Left lung (tissue), 4 donors: ENCODE measurements at regions not wholly inside any gene's neighbourhood (a gene's known extent, or its start where the extent isn't known, plus 50 kb on each side); places are given as distances from the start of the nearest gene placed in this dataset.
A peak's percentile ranks its signal among the peaks of the same experiment; 100 is the strongest.

Experiments
- ATAC-seq: fragments of 200-7000 bp; cut with Tn5 transposase; one replicate; pipeline ENCODE4 v1.9.1; 2020; ENCODE audit warnings: moderate library complexity
- DNase-seq, 4 donors: peaks; one replicate each; pipeline ENCODE4 v3.0.0-alpha.2; 2013 to 2020
- H3K27ac ChIP-seq, 2 donors: fragments of 200-600 bp; sonication (generic) in 1 of 2; one replicate each; pipeline versions ENCODE4 v1.5.0 to v1.8.0; 2020 to 2021
- H3K27me3 ChIP-seq, 2 donors: fragments of 200-600 bp; sonication (generic) in 1 of 2; one replicate each; pipeline versions ENCODE4 v1.5.0 to v1.8.0; 2020 to 2021
- H3K36me3 ChIP-seq, 2 donors: fragments of 200-600 bp; sonication (generic) in 1 of 2; one replicate each; pipeline versions ENCODE4 v1.5.0 to v1.8.0; 2020 to 2021
- H3K4me1 ChIP-seq, 2 donors: fragments of 200-600 bp; one replicate each; pipeline ENCODE4 v1.8.0; 2021
- H3K4me3 ChIP-seq, 2 donors: fragments of 200-600 bp; sonication (generic) in 1 of 2; one replicate each; pipeline versions ENCODE4 v1.5.0 to v1.8.0; 2020 to 2021; ENCODE audit warnings: mild to moderate bottlenecking in 1 of 2
- H3K9me3 ChIP-seq, 2 donors: fragments of 200-600 bp; sonication (generic) in 1 of 2; one replicate each; pipeline versions ENCODE4 v1.5.0 to v1.8.0; 2020 to 2021
- intact Hi-C, 2 donors: fragments of 100-400 bp; cut with DNase I; formaldehyde crosslinking; loops; one replicate each; pipeline versions ENCODE4 v1.11.2 to v1.14.2; 2022
- TF ChIP-seq, protein P1 (sequence below), 2 donors: fragments of 200-600 bp; sonication (generic) in 1 of 2; IDR thresholded peaks; one replicate each; pipeline versions ENCODE4 v1.5.0 to v1.8.0; 2021; ENCODE audit warnings: antibody characterized with exemption in 2 of 2
- donor health status: DM: no; HTN: yes; CAD: no.
- donor health status: DM: no; HTN: no; CAD: no.

DNA sequence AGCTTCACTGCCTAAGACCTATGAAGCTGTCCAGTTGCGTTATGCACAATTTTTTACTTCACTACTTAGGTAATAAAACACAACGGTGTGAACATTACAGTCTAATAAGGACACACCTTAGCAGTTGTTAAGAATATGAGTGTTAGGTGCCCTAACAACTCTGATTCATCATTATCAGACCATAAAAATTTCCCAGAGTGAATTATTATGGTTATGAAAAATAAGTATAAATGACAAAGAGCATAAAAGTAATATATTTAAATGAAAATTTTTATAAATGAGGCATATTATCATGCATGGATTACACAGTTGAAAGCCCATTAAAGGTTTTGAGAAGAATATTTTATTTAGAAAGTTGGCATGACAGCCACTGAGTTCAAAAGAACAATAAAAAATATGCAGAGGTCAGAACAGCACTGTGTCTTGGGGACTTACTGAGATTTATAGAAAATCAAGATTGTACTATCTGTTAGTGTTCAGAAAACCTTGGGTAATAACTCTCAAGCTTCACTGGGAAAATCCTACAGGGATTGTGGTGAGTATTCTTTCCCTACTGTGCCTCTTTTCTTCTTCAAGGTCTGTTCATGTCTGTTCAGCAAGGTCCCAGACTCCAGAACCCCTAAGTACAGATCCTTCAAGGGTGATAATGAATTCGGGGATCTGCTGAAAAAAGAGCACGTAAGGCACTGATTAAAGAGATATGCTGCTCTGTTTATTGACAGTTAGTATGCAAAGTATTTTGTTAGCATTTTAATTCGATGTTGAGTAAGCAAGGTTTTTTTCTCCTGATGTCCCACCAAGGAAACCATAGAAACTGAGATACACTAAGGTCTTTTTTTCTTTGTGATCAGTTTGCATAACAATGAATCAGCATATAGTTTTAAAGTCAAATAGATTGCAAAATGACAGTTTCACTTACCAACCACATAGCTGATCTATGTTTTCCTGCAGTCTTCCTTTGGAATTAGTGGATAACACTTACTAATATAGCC, 250.0 kb downstream of the DSEL start:
- Histone ChIP-seq H3K36me3 (no peaks in the 10 kb centered on the region), H3K4me1 (peaks cover 0 to 6% of the 10 kb centered on the region in 2 donors), H3K9me3 (no peaks in the 10 kb centered on the region), H3K4me3 (no peak overlapping the region), H3K27ac (no peak overlapping the region), H3K27me3 (no peaks in the 10 kb centered on the region)
- TF ChIP-seq, protein P1, sequence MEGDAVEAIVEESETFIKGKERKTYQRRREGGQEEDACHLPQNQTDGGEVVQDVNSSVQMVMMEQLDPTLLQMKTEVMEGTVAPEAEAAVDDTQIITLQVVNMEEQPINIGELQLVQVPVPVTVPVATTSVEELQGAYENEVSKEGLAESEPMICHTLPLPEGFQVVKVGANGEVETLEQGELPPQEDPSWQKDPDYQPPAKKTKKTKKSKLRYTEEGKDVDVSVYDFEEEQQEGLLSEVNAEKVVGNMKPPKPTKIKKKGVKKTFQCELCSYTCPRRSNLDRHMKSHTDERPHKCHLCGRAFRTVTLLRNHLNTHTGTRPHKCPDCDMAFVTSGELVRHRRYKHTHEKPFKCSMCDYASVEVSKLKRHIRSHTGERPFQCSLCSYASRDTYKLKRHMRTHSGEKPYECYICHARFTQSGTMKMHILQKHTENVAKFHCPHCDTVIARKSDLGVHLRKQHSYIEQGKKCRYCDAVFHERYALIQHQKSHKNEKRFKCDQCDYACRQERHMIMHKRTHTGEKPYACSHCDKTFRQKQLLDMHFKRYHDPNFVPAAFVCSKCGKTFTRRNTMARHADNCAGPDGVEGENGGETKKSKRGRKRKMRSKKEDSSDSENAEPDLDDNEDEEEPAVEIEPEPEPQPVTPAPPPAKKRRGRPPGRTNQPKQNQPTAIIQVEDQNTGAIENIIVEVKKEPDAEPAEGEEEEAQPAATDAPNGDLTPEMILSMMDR (IDR thresholded peaks at IDR 0.05), result no peak
- no peak for DNase-seq
- intact Hi-C loops, result no loop called here
- ATAC-seq, result no peak

DNA sequence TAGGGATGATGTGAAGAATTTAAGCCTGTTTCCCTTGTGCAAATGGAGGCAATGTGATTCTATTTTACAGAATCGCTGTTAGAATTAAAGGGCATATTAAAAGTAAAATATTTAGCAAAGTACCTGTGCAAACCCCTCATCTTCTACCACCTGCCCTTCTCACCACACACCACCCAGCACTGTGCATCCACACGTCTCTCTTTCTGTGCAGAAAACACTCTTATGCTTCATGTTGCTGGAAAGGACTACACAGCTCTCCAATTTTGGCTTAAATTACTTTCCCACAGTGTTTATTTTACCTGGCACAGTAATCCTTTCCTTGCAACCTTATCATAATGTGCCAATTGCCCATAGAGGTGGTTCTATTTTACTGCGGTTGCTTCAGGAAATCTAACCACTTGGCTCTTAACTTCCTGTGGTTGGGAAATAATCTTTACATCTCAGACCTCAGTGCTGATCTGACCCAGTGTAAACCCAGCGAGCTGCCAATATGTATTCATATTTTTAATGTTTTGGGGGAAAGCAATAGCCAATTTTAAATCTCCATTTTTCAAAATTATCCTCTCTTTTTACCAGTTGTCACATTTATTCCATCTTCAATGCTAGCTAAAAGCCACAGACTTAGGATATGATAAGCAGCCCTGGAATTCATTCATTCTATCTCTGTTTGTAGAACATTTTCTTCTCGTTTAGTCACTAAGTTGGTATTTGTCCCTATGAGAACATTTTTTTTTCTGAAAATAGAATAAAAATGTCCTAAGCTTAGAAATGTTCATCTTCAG, 250.9 kb downstream of the DSEL start:
- H3K36me3 ChIP-seq, result no peaks in the 10 kb centered on the region
- H3K4me1 ChIP-seq, result peaks cover 0 to 6% of the 10 kb centered on the region in 2 donors
- H3K4me3 ChIP-seq, result no peak overlapping the region
- no peaks in the 10 kb centered on the region for H3K27me3 ChIP-seq
- ATAC-seq (peak; percentile 17), DNase-seq (no peak)
- intact Hi-C loops, result no loop called here
- TF ChIP-seq, protein P1 (IDR thresholded peaks at IDR 0.05), result no peak
- H3K9me3 ChIP-seq, result no peaks in the 10 kb centered on the region
- no peak overlapping the region for H3K27ac ChIP-seq

DNA sequence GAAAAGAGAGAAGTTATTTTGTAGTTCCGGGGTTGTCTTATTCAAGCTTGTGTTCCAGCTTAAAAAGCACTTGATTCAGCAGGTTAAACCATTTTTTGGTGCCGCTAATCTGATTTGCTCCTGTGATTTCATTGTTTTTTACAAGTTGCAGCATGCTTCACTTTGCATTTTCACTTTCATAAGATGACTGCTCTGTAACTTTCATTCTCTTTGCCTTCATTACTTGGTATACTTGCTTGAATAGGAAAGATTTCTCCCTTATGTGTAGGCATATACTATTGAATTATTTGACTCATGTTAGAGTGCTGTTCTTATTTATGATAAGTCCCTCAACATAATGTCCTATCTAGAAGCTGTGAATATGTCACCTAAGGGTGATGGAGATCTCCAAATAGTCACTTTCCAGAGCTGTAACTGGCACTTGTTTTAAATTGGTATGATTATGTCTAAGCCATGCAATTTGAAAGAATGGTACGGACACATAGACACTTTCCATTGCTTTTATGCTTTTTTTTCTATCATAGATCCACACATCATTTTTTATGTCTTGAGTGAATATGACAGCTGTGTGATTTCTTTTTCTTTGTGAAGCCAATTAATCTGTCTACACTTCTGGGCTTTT, 254.5 kb downstream of the DSEL start:
- no peak overlapping the region for H3K27ac ChIP-seq
- H3K4me3 ChIP-seq, result no peak overlapping the region
- DNase-seq (no peak), ATAC-seq (no peak)
- peaks cover 0 to 6% of the 10 kb centered on the region in 2 donors for H3K4me1 ChIP-seq
- H3K36me3 ChIP-seq, result no peaks in the 10 kb centered on the region
- TF ChIP-seq, protein P1 (IDR thresholded peaks at IDR 0.05), result no peak
- H3K27me3 ChIP-seq, result no peaks in the 10 kb centered on the region
- intact Hi-C loops, result no loop called here
- H3K9me3 ChIP-seq, result no peaks in the 10 kb centered on the region

DNA sequence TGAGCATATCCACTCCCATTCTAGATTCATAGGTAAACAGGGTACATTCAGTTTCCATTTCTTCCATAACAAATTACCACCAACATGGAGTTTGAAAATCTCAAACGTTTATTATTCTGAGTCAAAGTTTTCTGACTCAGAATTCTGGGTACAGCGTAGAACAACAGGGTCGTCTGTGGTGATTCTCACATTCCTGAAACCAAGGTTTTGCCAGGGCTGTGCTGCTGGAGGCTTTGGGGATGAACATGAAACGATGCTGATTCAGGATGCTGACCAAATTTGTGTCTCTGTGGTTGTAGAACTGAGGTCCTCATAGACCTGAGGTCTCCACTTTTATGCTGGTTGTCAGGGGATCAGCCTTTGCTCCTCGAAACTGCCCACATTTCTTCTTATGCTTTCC, 255.7 kb downstream of the DSEL start:
- TF ChIP-seq, protein P1 (IDR thresholded peaks at IDR 0.05), result no peak
- intact Hi-C loops, result no loop called here
- no peak for ATAC-seq

More for the DNA sequence above, 255.7 kb downstream of the DSEL start:
- no peaks in the 10 kb centered on the region for H3K27me3 ChIP-seq
- H3K9me3 ChIP-seq, result no peaks in the 10 kb centered on the region
- no peak for DNase-seq
- no peak overlapping the region for H3K27ac ChIP-seq
- no peaks in the 10 kb centered on the region for H3K36me3 ChIP-seq
- H3K4me1 ChIP-seq, result peaks cover 0 to 3% of the 10 kb centered on the region in 2 donors
- no peak overlapping the region for H3K4me3 ChIP-seq
